ENCODE measurements at regions not wholly inside any gene's neighbourhood (a gene's known extent, or its start where the extent isn't known, plus 50 kb on each side); places are given as distances from the start of the nearest gene placed in this dataset.

DNA sequence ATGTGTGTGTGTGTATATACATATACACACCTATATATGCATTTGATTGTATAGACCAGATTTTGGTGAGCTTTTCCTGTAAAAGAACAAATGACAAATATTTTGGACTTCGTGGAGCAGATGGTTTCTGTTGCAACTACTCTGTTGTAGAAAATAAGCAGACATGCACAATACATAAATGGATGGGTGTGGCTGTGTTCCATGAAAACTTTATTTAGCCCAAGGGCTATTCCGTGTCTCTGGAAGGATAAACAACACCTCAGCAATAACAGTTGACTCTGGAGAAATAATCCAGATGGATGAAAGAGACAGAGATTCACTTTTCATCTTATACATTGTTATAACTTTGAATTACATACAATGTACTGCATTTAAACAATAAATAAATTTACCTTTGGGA lies 441.4 kb downstream of the CNTN3 start:
- WGBS, 3 donors = 39 to 43% (median 42%) methylated on average over 2 of the region's 2 CpGs
- Histone ChIP-seq H3K27ac (no peak overlapping the region), H3K4me1 (no peaks in the 10 kb centered on the region), H3K4me3 (no peak overlapping the region), H3K9me3 (no peaks in the 10 kb centered on the region), H3K27me3 (ENCODE audit: insufficient read depth in 3 of 3, low read length in 2 of 3) (no peaks in the 10 kb centered on the region), H3K36me3 (ENCODE audit: insufficient read depth in 1 of 2, low read depth in 1 of 2) (no peaks in the 10 kb centered on the region)
- intact Hi-C loops (cut with DNase I) = no loop called here
- ATAC-seq (no peak), DNase-seq (no peak)
- TF ChIP-seq, protein P1, sequence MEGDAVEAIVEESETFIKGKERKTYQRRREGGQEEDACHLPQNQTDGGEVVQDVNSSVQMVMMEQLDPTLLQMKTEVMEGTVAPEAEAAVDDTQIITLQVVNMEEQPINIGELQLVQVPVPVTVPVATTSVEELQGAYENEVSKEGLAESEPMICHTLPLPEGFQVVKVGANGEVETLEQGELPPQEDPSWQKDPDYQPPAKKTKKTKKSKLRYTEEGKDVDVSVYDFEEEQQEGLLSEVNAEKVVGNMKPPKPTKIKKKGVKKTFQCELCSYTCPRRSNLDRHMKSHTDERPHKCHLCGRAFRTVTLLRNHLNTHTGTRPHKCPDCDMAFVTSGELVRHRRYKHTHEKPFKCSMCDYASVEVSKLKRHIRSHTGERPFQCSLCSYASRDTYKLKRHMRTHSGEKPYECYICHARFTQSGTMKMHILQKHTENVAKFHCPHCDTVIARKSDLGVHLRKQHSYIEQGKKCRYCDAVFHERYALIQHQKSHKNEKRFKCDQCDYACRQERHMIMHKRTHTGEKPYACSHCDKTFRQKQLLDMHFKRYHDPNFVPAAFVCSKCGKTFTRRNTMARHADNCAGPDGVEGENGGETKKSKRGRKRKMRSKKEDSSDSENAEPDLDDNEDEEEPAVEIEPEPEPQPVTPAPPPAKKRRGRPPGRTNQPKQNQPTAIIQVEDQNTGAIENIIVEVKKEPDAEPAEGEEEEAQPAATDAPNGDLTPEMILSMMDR (IDR thresholded peaks at IDR 0.05) = no peak

- no peaks in the 10 kb centered on the region for H3K27me3 ChIP-seq (ENCODE audit: insufficient read depth in 3 of 3, low read length in 2 of 3)
- no peaks in the 10 kb centered on the region for H3K9me3 ChIP-seq
- no peak overlapping the region for H3K27ac ChIP-seq
- 60 to 72% (median 66%) methylated on average over 1 of the region's 1 CpG for WGBS, 3 donors
- DNase-seq (no peak), ATAC-seq (no peak)
- TF ChIP-seq, protein P1 (IDR thresholded peaks at IDR 0.05) = no peak
- intact Hi-C loops (cut with DNase I) = no loop called here
- H3K4me1 ChIP-seq = no peaks in the 10 kb centered on the region
- H3K36me3 ChIP-seq (ENCODE audit: insufficient read depth in 1 of 2, low read depth in 1 of 2) = no peaks in the 10 kb centered on the region
- H3K4me3 ChIP-seq = no peak overlapping the region
Measured at GRCh38 chr3:74167926-74168325, 446.5 kb downstream of the CNTN3 start.

DNA sequence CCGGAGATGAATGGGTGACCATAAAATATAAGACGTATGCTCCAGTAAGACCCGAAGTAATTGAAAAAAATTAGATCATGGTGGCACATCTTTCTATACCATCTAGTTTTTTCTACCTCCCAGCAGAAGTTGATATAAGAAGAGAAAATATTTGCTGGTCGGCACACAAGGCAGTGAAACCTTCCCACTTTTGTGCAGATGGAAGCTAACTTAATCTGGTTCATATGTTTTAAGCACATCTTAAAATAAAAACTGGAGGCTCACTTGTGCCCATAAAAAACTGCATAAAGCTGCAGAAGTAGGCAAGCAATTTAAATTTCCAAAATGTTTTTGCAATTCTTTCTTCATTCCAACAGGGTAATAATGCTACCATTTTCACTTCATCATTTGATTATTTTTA lies 449.2 kb downstream of the CNTN3 start:
- Histone ChIP-seq H3K36me3 (ENCODE audit: insufficient read depth in 1 of 2, low read depth in 1 of 2) (no peaks in the 10 kb centered on the region), H3K4me1 (no peaks in the 10 kb centered on the region), H3K9me3 (no peaks in the 10 kb centered on the region), H3K27me3 (ENCODE audit: insufficient read depth in 3 of 3, low read length in 2 of 3) (no peaks in the 10 kb centered on the region), H3K27ac (no peak overlapping the region), H3K4me3 (no peak overlapping the region)
- ATAC-seq (no peak), DNase-seq (no peak)
- intact Hi-C loops (cut with DNase I) = no loop called here
- TF ChIP-seq, protein P1 (IDR thresholded peaks at IDR 0.05) = no peak
- 80 to 83% (median 81%) methylated on average over 4 of the region's 4 CpGs for WGBS, 3 donors

DNA sequence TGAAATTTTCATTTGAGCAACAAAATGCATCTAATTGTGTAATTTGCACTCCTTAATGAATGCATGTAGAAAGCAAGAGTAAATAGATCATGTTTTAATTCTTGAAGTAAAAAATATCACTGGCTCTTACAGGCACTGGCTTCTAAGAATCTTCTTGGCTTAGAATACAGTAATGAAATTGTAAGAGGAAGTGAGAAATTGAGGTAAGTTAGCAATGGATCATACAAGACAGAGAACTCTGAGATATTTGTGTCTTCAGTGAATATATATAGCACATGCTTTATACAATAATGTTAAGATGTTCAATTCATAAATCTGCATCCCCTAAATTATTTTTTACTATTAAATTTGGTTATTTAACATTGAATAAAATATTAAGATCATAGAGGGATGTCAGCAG lies 465.0 kb downstream of the CNTN3 start:
- Histone ChIP-seq H3K4me1 (no peaks in the 10 kb centered on the region), H3K4me3 (no peak overlapping the region), H3K9me3 (no peaks in the 10 kb centered on the region), H3K36me3 (ENCODE audit: insufficient read depth in 1 of 2, low read depth in 1 of 2) (no peaks in the 10 kb centered on the region), H3K27ac (no peak overlapping the region), H3K27me3 (ENCODE audit: insufficient read depth in 3 of 3, low read length in 2 of 3) (no peaks in the 10 kb centered on the region)
- TF ChIP-seq, protein P1 (IDR thresholded peaks at IDR 0.05) = no peak
- intact Hi-C loops (cut with DNase I) = no loop called here
- DNase-seq (no peak), ATAC-seq (no peak)

GRCh38 chr3:74145277-74145676 lies 469.2 kb downstream of the CNTN3 start:
- 74 to 86% (median 84%) methylated on average over 1 of the region's 1 CpG for WGBS, 3 donors
- no peak overlapping the region for H3K27ac ChIP-seq
- H3K4me3 ChIP-seq = no peak overlapping the region
- intact Hi-C loops (cut with DNase I) = no loop called here
- no peak for DNase-seq
- H3K36me3 ChIP-seq (ENCODE audit: insufficient read depth in 1 of 2, low read depth in 1 of 2) = no peaks in the 10 kb centered on the region
- TF ChIP-seq, protein P1 (IDR thresholded peaks at IDR 0.05) = no peak
- no peaks in the 10 kb centered on the region for H3K27me3 ChIP-seq (ENCODE audit: insufficient read depth in 3 of 3, low read length in 2 of 3)
- no peaks in the 10 kb centered on the region for H3K4me1 ChIP-seq
- no peak for ATAC-seq
- H3K9me3 ChIP-seq = no peaks in the 10 kb centered on the region

Data from psoas muscle (tissue), 7 donors.